ENCODE measurements at regions not wholly inside any gene's neighbourhood (a gene's known extent, or its start where the extent isn't known, plus 50 kb on each side); places are given as distances from the start of the nearest gene placed in this dataset.

DNA sequence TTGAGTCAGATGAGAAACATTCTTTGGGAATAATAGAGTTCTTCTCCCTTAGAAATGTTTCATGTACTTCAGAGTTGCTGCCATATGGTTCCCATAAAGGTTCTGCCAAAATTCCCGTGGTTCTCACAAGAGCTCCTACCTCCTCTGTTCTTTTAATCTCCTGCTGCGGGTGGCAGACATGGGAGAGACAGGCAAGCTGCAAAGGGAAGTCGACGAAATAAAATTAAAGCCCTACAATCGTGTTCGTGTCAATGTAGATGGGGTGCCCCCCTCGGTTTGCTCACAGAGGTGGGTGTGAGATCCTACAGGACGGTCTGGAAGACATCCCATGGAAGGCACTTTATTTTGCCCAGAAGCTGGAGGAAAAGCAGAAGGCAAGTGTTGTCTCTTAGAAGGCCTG lies 276.0 kb downstream of the RWDD3 start:
- intact Hi-C loops (cut with DNase I), result no loop called here

DNA sequence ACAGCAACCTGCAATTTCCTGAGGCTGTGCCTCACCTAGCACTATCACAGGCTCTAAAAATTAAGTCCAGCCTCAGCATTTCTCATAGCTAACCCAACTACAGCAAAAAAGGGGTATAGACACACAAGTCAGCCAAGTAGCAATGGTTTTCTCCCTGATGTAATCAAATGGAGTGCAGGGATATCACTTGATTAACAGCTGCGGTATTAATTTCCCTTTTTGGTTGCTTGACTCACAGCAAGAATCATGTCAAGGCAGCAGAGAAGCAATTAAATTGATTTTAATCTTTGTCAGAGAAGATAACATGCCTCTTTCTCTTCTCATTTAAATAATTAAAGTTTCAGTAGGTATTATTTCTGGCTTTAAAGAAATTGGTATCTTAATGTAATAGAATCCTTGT lies 278.9 kb downstream of the RWDD3 start:
- Histone ChIP-seq H3K4me1 (no peaks in the 10 kb centered on the region), H3K27me3 (no peaks in the 10 kb centered on the region), H3K9me3 (no peaks in the 10 kb centered on the region), H3K27ac (no peak overlapping the region), H3K4me3 (no peak overlapping the region), H3K36me3 (replicated peaks in 1 of 2; ENCODE audit: insufficient read depth in 1 of 2, low read depth in 2 of 2) (no peaks in the 10 kb centered on the region)
- WGBS, 2 donors, result 66 to 74% methylated on average over 1 of the region's 1 CpG
- DNase-seq (no peak), ATAC-seq (no peak)
- no peak for TF ChIP-seq POLR2A (IDR thresholded peaks at IDR 0.05)
- TF ChIP-seq, protein P1, sequence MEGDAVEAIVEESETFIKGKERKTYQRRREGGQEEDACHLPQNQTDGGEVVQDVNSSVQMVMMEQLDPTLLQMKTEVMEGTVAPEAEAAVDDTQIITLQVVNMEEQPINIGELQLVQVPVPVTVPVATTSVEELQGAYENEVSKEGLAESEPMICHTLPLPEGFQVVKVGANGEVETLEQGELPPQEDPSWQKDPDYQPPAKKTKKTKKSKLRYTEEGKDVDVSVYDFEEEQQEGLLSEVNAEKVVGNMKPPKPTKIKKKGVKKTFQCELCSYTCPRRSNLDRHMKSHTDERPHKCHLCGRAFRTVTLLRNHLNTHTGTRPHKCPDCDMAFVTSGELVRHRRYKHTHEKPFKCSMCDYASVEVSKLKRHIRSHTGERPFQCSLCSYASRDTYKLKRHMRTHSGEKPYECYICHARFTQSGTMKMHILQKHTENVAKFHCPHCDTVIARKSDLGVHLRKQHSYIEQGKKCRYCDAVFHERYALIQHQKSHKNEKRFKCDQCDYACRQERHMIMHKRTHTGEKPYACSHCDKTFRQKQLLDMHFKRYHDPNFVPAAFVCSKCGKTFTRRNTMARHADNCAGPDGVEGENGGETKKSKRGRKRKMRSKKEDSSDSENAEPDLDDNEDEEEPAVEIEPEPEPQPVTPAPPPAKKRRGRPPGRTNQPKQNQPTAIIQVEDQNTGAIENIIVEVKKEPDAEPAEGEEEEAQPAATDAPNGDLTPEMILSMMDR (IDR thresholded peaks at IDR 0.05), result no peak
- intact Hi-C loops (cut with DNase I), result no loop called here

More for the DNA sequence above, 276.0 kb downstream of the RWDD3 start:
- Histone ChIP-seq H3K4me3 (no peak overlapping the region), H3K4me1 (no peaks in the 10 kb centered on the region), H3K36me3 (replicated peaks in 1 of 2; ENCODE audit: insufficient read depth in 1 of 2, low read depth in 2 of 2) (no peaks in the 10 kb centered on the region), H3K27ac (no peak overlapping the region), H3K9me3 (no peaks in the 10 kb centered on the region), H3K27me3 (no peaks in the 10 kb centered on the region)
- DNase-seq, result no peak
- ATAC-seq, result no peak
- WGBS, 2 donors, result 68% methylated on average over 8 of the region's 8 CpGs
- no peak for TF ChIP-seq POLR2A (IDR thresholded peaks at IDR 0.05)
- TF ChIP-seq, protein P1 (IDR thresholded peaks at IDR 0.05), result no peak

DNA sequence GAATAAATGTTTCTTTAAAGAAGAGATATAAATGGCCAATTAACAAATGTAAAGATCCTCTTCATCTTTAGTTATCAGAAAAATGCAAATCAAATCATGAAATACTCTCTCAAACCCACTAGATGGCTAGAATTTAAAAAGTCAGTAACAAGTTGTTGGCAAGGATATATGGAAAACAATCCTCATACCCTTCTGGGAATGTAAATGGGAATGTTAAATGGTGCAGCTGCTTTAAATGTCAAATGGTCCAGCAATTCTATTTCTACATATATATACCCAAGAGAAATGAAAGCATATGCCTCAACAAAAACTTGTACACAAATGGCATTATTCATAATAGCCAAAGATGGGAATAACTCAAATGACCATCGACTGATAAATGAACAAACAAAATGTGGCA lies 283.5 kb downstream of the RWDD3 start:
- H3K4me1 ChIP-seq, result no peaks in the 10 kb centered on the region
- H3K36me3 ChIP-seq (replicated peaks in 1 of 2; ENCODE audit: insufficient read depth in 1 of 2, low read depth in 2 of 2), result no peaks in the 10 kb centered on the region
- TF ChIP-seq POLR2A (IDR thresholded peaks at IDR 0.05), result no peak
- TF ChIP-seq, protein P1 (IDR thresholded peaks at IDR 0.05), result no peak
- ATAC-seq (no peak), DNase-seq (no peak)
- no peaks in the 10 kb centered on the region for H3K27me3 ChIP-seq
- no peaks in the 10 kb centered on the region for H3K9me3 ChIP-seq
- no peak overlapping the region for H3K4me3 ChIP-seq
- WGBS, 2 donors, result 64 to 78% methylated on average over 1 of the region's 1 CpG
- intact Hi-C loops (cut with DNase I), result no loop called here
- H3K27ac ChIP-seq, result no peak overlapping the region

DNA sequence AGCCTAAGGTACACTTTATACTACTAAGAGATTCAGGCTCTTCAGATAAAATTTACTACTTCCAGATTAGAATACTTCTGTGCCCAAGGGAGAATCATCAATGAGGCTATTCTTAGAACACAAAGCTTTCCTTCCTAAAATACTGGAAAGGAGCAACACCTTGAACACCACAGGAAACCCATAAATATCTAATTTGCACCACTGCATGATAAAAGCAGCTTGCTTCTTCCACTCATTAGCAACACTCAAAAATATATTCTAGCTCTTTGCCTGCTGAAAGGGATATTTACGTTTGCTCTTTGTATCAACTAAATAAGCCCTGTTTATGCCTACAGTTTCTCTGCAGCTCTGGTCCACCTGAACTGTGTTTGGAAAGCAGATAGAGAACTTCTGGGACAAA lies 284.3 kb downstream of the RWDD3 start:
- intact Hi-C loops (cut with DNase I), result no loop called here
- DNase-seq (no peak), ATAC-seq (no peak)
- Histone ChIP-seq H3K36me3 (replicated peaks in 1 of 2; ENCODE audit: insufficient read depth in 1 of 2, low read depth in 2 of 2) (no peaks in the 10 kb centered on the region), H3K27me3 (no peaks in the 10 kb centered on the region), H3K4me3 (no peak overlapping the region), H3K4me1 (no peaks in the 10 kb centered on the region), H3K9me3 (no peaks in the 10 kb centered on the region), H3K27ac (no peak overlapping the region)
- 0% methylated on average over 1 of the region's 1 CpG for WGBS, 2 donors
- TF ChIP-seq, protein P1 (IDR thresholded peaks at IDR 0.05), result no peak
- no peak for TF ChIP-seq POLR2A (IDR thresholded peaks at IDR 0.05)

DNA sequence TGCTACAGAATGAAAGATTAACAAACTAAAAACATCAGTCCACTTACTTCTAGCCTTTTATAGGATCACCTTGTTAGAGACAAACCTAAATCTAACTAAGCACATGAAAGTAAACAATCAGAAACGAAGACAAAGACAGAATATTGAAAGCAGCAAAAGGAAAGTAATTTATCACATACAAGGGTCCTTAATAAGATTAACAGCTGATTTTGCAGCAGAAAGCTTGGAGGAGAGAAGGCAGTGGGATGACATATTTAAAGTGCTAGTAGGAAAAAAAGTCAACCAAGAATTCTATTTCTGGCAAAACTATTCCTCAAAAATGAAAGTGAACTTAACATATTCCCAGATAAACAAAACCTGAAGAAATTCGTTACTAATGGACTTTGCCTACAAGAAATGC lies 286.4 kb downstream of the RWDD3 start:
- intact Hi-C loops (cut with DNase I), result no loop called here
- DNase-seq, result no peak
- Histone ChIP-seq H3K9me3 (peaks cover 0 to 7% (median 0%) of the 10 kb centered on the region in 3 donors), H3K27ac (no peak overlapping the region), H3K4me1 (no peaks in the 10 kb centered on the region), H3K27me3 (no peaks in the 10 kb centered on the region), H3K4me3 (no peak overlapping the region), H3K36me3 (replicated peaks in 1 of 2; ENCODE audit: insufficient read depth in 1 of 2, low read depth in 2 of 2) (no peaks in the 10 kb centered on the region)
- WGBS, 2 donors, result 50 to 56% methylated on average over 2 of the region's 2 CpGs
- no peak for ATAC-seq
- no peak for TF ChIP-seq POLR2A (IDR thresholded peaks at IDR 0.05)
- TF ChIP-seq, protein P1 (IDR thresholded peaks at IDR 0.05), result no peak
